T-helper 1 cell (primary cell): ENCODE measurements at regions not wholly inside any gene's neighbourhood (a gene's known extent, or its start where the extent isn't known, plus 50 kb on each side); places are given as distances from the start of the nearest gene placed in this dataset.
"Not testable (repeated sequence)": the region's sequence is repeated elsewhere in the genome, so short reads cannot be mapped to it uniquely, and the experiment has no call there.

Experiments
- DNase-seq, 5 donors: peaks; one replicate each; pipeline ENCODE4 v3.0.0-alpha.2; 2012 to 2020

DNA sequence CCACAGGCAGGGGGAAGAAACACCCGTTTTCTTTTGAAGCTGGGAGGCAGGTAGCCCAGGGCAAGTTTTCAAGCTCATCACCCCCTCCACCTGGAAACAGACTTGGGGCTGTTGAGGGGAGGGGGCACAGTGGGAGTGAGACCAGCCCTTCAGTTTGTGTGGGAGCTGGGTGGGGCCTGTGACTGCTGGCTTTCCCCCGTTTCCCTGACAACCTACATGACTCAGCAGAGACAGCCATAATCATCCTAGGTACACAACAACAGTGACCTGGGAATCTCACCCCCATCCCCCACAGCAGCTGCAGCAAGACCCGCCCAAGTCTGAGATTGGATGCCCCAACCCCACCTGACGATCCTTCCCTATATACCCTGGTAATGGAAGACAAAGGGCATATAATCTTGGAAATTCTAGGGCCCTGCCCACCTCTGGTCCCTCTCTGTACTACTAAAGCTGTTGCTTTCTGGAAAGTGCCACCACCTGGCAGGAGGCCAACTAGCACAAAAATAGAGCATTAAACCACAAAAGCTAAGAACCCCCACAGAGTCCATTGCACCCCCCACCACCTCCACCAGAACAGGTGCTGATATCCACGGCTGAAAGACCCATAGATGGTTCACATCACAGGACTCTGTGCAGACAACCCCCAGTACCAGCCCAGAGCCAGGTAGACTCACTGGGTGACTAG, 422.2 kb upstream of the SGO1 start:
- DNase-seq = no peak

DNA sequence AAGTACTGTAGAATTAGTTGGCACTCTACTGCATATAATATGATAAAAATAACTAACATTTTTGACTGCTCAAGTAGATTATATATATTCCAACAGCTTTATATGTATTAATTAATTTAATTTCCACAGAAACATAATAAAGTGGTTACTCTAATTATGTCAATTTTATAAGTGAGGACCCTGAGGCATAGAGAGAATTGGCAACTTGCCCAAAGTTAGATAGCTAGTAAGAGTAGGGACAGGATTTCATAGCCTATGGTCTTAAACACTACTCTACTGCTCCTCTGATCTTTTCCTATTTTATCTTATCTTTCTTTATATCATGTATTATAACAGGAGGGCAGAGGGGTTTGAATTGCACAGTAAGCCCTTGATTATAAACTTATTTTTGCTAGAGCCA, 418.7 kb upstream of the SGO1 start:
- DNase-seq = no peak

DNA sequence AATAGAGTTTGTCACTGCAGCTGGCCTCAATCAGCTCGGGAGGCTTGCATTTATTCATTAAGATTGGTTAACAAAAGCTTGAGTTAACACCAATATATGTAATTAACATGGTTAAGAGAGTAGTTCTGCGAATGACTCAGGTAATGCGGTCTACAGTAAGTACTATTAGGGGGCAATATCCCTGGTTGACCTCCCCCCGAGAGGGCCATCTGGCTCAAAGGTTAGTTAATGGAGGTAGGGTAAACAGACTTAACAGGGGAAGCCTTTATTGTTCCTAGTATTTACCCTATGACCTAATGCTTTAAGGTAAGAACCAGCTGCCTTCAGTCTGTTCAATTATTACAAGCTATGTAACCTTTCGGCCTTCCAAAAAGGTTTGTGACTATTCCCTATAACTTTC, 403.3 kb upstream of the SGO1 start:
- no peak for DNase-seq

DNA sequence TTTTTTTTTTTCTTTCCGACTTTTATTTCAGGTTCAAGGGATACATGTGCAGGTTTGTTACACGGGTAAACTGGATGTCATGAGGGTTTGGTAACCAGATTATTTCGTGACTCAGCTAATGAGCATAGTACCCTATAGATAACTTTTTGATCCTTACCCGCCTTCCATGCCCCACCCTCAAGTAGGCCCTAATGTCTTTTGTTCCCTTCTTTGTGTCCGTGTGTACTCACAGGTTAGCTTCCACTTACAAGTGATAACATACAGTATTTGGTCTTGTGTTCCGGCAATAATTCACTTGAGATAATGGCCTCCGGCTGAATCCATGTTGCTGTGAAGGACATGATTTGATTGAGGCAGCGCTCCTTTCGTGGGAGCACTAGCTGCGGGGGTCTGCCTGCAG, 402.8 kb upstream of the SGO1 start:
- DNase-seq = no peak

DNA sequence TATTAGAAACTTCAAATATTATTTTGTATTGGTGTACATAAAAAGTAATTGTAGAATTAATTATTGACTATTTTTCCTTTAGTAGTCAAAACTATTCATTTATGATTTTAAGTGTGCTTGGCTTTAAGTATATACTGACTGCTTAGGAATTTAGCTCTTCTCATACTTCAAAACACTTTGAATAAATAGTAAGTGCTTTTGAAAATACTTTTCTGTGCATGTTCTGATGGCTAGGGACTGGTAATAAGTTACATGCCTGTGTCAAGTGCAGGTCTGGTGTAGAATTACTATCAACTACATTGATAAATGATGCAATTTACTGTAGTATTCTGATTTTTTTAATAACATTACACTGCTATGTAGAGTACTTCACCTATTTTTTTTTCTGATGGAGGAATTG, 397.6 kb upstream of the SGO1 start:
- DNase-seq = no peak

DNA sequence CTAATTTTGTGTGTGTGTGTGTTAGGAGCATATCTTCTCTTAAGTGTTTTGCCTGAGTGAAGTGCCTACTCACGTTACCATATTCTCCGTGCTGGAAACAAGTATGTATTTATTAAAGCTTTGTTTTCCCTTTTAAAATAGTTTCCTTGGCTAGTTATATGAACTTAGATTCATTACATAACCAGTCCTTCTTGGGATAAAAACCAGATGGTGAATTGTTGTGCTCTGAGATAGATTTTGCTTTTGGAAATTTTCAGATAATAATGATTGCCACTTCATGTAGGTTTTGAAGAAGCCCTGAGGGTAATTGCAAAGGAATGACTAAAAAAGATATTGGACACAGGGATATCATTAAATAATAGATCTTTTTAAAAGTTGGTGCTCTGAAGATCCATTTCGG, 390.2 kb upstream of the SGO1 start:
- no peak for DNase-seq

DNA sequence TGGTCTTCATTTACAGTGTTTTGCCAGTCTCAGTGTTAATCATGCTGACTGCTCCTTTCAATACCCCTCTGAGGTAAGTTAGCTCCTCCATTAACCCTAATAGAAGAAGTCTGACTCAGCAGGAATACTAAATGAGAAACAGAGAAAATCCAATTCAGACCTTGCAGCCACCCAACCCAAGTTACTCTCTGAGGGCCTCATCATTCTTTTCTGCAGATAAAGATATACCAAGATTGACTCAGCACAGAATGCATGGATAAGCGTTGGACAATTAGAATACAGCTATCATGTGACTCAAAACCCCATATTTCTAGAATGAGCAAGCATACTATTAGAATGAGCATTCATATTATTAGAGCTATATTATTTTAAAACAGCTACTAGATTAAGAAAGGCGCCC, 389.1 kb upstream of the SGO1 start:
- no peak for DNase-seq

DNA sequence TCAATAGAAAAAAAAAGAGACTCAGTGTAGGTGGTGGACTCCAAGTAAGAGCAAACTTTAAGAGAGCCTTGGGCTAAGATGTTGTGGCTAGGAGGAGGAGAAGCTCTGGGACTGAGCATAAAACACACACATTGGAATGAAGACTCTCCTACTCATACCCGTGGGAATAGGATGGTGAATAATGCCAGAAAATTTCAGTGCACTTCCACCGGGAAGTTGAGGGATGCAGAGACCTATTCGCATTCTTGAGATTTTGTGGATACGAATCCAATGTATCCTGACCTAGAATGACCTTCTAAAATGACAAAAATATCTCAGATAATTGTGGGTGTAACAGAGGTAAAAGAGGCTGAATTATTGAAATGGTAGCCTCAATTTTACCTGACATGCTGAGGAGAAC, 388.7 kb upstream of the SGO1 start:
- DNase-seq = no peak

DNA sequence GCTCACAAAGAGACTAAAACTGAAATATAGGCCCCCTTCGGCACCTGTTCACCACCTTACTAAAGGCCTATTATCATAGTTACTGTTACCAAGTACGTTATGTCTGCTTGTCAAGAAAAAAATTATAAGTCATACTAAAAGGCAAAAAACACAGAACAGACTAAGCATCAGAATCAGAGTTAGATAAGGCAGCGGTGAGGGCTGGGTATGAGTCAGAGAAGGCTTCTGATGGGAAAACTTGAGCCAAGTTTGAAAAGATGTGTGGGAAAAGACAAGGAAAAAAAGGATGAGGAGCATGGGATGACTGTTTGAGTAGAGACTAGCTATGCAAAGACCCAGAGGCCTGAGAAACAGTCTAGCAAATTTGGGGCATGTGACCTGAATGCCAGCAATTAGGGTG, 387.2 kb upstream of the SGO1 start:
- no peak for DNase-seq

DNA sequence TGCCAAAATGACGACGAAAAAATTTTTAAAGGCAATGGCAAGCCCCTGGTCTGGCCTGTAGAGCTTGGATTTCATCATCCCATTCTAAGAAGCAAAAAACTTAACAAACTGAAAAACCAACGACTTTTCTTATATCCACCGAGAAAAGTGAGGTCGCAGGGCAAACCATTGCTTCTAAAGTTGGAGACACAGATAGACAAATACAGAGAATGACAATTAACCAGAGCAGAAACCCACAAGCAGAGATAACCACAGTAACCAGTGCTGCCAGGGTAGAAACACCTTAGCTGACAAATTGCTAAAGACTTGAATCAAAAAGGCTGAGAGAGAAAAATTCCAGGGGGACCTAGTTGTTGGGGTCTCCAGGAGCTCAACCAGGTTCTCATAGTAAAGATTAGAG, 386.5 kb upstream of the SGO1 start:
- DNase-seq = no peak

DNA sequence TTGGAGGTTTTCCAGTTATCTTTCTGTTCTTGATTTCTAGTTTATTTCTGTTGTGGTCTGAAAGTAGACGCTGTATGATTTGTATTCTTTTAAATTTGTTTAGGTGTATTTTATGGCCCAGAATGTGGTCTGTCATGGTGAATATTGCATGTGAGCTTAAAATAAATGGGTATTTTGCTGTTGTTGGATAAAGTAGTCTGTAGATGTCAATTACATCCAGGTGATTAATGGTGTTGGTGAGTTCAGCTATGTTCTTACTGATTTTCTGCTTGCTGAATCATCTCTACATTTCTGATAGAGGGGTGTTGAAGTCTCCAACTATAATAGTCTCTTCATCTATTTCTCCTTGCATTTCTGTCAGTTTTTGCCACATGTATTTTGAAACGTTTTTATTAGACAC, 383.3 kb upstream of the SGO1 start:
- DNase-seq = no peak

DNA sequence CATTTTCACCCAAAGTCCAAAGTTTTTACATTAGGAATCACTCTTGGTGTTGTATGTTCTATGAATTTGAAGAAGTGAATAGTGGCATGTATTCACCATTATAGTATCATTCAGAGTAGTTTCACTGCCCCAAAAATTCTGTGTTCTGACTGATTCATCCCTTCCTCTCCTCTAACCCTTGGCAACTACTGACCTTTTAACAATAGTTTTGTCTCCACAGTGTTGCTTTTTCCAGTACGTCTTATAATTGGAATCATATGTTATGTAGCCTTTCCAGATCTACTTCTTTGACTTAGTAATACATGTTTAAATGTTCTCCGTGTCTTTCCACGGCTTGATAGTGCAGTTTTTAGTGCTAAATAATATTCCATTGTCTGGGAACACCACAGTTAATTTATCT, 379.0 kb upstream of the SGO1 start:
- no peak for DNase-seq

DNA sequence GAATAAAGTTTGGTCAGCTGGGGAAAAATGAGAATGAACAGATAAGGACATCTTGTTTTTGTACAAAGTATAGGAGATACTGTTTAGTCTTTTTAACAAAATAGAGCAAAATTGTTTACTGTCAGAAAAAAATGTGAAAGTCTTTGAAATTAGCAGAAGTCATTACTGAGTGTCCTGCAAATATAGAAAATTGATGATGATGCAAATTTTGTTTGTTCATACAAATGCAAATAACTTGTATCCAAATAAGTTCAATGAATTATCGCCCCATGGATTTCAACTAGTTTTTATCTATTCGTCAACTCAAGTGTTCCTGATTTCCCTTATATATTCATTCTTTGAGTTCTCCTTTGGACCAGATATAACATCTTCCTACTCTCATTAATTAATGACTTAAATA, 378.0 kb upstream of the SGO1 start:
- DNase-seq = no peak

DNA sequence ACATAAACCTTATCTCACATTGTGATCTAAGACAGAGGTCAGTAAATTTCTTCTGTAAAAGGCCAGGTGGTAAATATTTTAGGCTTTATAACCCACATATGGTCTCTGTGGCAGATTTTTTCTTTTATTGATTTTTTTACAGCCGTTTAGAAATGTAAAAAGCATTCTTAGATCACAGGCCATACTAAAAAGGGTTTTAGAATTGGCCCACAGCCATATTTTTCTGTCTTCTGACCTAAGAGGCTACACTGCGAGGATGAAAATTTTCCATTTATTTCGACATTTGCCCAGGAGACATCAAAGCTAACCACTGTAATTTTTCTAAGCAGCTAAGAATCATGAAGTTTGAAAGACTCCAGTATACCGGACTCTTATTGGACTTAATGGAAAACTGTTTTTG, 377.2 kb upstream of the SGO1 start:
- DNase-seq = no peak

DNA sequence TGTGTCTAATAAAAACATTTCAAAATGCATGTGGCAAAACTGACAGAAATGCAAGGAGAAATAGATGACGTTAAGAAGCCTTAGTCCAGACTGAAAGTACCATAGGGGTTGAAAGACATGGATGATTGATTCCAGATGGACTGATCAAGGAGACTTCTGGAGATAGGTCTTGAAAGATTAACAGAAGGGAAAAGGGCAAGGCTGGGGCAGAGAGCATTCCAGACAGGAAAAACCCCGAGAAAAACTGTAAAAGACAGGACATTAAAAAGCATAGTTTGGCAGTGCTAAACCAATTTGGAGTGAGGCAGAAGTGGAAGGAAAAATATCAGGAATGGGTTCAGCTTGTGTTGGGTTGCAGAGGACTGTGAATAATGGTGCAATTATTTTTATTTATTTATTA, 375.2 kb upstream of the SGO1 start:
- DNase-seq = no peak

DNA sequence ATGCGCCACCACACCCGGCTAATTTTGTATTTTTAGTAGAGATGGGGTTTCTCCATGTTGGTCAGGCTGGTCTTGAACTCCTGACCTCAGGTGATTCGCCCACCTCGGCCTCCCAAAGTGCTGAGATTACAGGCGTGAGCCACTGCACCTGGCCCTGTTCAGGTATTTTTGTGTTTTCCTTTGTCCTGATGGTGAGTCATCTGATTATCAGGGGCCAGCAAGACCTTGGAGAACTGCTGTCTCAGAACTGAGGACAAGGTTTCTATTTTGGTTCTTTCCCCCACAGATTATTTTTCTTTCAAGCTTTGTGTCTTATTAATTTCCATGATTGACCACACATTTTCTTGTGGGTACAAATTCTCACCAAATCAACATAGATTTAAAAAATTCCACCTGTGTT, 374.4 kb upstream of the SGO1 start:
- DNase-seq = not testable (repeated sequence)

DNA sequence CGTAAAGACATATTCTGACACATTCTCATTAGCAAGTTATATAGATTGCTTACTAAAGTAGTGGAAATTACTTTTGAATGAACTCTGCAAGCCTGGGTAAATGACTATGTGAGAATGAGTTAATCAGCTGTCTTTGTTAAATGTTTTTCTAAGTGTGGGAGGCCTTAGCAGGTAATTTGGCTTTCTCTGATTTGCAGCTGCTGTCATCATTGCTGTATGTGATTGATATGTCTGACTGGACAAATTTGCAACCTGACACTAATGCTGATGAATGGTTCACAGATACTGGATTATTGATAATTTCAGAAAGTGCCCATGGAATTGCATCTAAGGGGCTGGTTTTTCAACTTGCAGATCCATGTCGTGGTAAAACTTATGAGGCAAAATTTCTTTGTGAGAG, 372.2 kb upstream of the SGO1 start:
- DNase-seq = no peak

DNA sequence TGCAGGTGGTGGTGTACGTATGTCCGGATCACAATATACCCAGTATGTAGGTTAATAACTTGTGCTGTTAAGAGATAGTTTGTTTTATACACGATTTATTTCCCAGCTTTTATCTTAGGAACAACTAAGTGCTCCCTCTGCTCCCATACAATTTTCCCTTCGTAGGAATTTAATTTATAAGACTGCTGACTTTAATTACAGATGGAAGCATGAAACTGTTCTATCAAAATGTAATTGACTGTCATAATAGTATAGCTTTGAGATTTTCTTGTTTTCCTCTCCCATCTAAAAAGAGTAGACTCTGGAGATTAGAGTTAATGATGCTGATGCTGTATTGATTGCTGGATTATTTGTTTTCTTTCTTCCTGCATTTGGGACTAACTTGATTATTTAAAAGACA, 370.7 kb upstream of the SGO1 start:
- DNase-seq = no peak

DNA sequence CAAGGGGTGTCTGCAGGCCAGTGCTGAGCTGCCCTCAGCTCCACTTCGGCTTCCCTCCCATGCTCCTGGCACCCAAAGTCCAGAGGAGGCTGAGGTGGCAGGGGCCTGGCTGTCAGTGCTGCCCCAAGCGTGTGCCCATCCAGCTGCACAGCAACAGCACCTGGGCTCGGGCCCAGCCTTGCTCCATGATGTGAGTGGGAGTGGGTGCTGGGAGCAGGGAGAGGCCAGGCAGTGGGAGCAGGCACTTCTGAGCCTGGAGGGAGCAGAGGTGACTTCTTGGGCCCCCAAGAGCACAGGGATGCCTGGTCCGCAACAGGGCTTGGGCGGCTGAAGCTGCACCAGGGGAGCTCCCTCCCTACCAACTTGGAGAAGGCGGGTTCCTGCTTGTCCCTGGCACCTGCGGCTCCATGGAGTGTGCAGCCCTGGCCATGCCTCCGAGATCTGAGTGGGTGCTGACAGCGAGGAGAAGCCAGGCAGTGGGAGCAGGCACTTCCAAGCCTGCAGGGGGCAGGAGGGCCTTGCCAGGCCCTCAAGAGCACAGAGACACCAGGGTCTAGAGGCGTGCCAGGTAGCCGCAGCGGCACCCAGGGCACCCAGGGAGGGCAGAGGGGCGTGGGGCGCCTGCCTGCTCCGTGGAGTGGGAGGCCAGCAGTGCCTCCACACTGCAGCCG, 366.7 kb upstream of the SGO1 start:
- DNase-seq = no peak

DNA sequence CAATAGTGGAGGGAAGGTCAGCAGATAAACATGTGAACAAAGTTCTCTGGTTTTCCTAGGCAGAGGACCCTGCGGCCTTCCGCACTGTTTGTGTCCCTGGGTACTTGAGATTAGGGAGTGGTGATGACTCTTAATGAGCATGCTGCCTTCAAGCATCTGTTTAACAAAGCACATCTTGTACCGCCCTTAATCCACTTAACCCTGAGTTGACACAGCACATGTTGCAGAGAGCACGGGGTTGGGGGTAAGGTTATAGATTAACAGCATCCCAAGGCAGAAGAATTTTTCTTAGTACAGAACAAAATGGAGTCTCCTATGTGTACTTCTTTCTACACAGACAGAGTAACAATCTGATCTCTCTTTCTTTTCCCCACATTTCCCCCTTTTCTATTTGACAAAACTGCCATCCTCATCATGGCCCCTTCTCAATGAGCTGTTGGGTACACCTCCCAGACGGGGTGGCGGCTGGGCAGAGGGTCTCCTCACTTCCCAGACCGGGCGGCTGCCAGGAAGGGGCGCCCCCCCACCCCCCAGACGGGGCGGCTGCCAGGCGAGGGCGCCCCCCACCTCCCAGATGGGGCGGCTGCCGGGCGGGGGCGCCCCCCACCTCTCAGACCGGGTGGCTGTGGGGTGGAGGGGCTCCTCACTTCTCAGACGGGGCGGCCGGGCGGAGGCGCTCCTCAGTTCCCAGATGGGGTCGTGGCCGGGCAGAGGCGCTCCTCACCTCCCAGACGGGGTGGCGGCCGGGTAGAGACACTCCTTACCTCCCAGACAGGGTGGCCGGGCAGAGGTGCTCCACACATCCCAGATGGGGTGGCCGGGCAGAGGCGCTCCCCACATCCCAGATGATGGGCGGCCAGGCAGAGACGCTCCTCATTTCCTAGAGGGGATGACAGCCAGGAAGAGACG, 361.6 kb upstream of the SGO1 start:
- DNase-seq = not testable (repeated sequence)

DNA sequence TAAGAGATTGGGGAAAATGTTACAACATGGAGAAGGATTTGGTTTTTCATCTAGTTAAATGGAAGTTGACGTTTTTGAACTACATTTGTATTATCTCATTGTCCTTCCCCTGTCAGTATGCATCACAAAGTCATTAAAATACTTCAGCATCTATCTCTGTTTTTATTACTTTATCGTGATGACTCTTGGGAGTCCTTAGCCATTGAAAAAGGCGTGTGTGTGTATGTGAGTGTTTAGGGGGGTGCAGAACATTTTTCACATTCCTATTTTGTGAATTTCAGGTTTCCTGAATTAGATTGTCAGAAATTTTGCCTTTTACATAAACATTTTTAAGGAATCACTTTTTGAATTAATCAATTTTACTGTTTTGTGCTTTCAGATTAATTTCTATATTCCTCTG, 360.6 kb upstream of the SGO1 start:
- DNase-seq = no peak

DNA sequence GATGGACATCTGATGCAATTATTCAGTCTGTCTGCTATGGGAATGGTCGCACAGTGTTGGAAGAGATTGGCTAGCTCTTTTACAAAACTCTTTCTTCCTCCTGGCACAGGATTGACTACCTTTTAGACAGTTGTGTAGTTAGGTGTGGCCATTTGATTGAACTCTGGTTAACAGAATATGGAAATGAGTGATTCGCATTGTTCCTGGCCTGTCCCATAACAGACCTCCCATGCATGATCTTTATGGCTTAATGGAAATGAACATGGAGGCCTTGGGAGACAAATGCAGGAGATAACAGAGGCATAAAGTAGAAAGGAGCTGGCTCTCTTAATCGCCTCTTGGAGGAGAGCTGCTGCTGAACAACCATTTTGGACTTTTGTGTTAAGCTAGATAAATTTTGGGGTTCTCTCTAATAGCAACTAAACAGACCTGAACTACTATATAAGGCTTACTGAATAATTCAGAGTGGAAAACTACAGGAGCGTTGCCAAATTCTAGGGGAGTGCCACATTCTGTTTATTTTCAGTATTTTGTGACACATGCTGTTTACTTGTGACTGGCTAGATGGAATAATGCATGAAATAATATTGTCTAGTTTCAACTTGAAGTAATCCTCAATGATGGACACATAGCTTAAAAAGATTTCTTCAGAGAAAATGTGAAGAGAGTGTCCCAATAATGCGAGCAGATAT, 357.7 kb upstream of the SGO1 start:
- DNase-seq = no peak

DNA sequence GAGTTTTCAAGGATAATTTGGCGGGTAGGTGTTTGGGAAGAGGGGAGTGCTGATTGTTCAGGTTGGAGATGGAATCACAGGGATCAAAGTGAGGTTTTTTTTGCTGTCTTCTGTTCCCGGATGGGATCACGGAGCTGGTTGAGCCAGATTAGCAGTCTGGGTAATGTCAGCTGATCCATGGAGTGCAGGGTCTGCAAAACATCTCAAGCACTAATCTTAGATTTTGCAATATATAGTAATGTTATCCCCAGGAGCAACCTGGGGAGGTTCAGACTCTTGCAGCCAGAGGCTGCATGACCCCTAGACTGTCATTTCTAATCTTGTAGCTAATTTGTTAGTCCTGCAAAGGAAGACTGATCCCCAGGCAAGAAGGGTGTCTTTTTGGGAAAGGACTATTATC, 354.1 kb upstream of the SGO1 start:
- no peak for DNase-seq
